H1 (cell line): ENCODE measurements at regions not wholly inside any gene's neighbourhood (a gene's known extent, or its start where the extent isn't known, plus 50 kb on each side); places are given as distances from the start of the nearest gene placed in this dataset.

Experiments used
- CTCF ChIA-PET: fragments of 300-600 bp; sonication (Branson Sonifier 250); formaldehyde crosslinking; loops from one replicate; lab custom pipeline; 2021; ENCODE audit not compliant: partially characterized antibody; lab: Charles Lee
- POLR2A ChIA-PET: fragments of 300-600 bp; sonication (Branson Sonifier 250); formaldehyde crosslinking; loops from one replicate; lab custom pipeline; 2021; ENCODE audit warnings: inconsistent platforms; ENCODE audit not compliant: partially characterized antibody; lab: Charles Lee
- DNase-seq, 2 experiments: peaks; one replicate each; pipeline versions ENCODE4 v3.0.0 to v3.0.0-alpha.2; 2010 to 2022; ENCODE audit warnings: low spot score in 2 of 2, low read depth in 1 of 2, mixed read lengths in 1 of 2
- FAIRE-seq: peaks from 2 replicates; lab custom pipeline; 2011; peaks lifted over from hg19 to GRCh38; lab: Jason Lieb, UNC
- H2AFZ ChIP-seq: 2 replicates; pipeline ENCODE4 v1.8.1; 2012; ENCODE audit warnings: low read length, inconsistent platforms
- H2AK5ac ChIP-seq: 2 replicates; pipeline ENCODE4 v1.6.1; 2013; ENCODE audit warnings: low read depth, low read length
- H2BK120ac ChIP-seq: replicated peaks from 2 replicates; pipeline ENCODE3; 2013; ENCODE audit warnings: low read depth, low read length, inconsistent platforms
- H2BK12ac ChIP-seq: 2 replicates; pipeline ENCODE4 v1.6.1; 2013; ENCODE audit warnings: low read depth, low read length
- H2BK15ac ChIP-seq: 2 replicates; pipeline ENCODE4 v1.6.1; 2013; ENCODE audit warnings: low read length
- H2BK20ac ChIP-seq: 2 replicates; pipeline ENCODE4 v1.6.1; 2013; ENCODE audit warnings: low read length
- H2BK5ac ChIP-seq: 2 replicates; pipeline ENCODE4 v1.6.1; 2013; ENCODE audit warnings: low read depth, low read length
- H3K14ac ChIP-seq: 2 replicates; pipeline ENCODE4 v1.6.1; 2013; ENCODE audit warnings: inconsistent platforms; ENCODE audit not compliant: insufficient read length
- H3K18ac ChIP-seq: 2 replicates; pipeline ENCODE4 v1.6.1; 2013; ENCODE audit warnings: low read length; ENCODE audit errors: extremely low read depth
- H3K23ac ChIP-seq: 2 replicates; pipeline ENCODE4 v1.6.1; 2013; ENCODE audit warnings: inconsistent platforms; ENCODE audit not compliant: insufficient read length
- H3K23me2 ChIP-seq: 2 replicates; pipeline ENCODE4 v1.6.1; 2013; ENCODE audit warnings: low read depth, low read length
- H3K27ac ChIP-seq: 2 replicates; pipeline ENCODE4 v1.6.1; 2011; ENCODE audit warnings: low read depth, low read length, inconsistent platforms
- H3K27me3 ChIP-seq, 4 experiments: replicated peaks in 1 of 4; 1 replicate in 1 of 4; 2 replicates in 3 of 4; pipeline versions ENCODE4 v1.6.1 to v1.8.1; 2011 to 2013; ENCODE audit warnings: low read length in 3 of 4, mild to moderate bottlenecking in 3 of 4, inconsistent platforms in 2 of 4, mixed read lengths in 2 of 4, moderate library complexity in 1 of 4; ENCODE audit not compliant: control insufficient read depth in 3 of 4, insufficient read depth in 3 of 4; ENCODE audit errors: extremely low read depth in 1 of 4
- H3K36me3 ChIP-seq, 4 experiments: 2 replicates each; pipeline versions ENCODE4 v1.6.1 to v1.8.1; 2011 to 2013; ENCODE audit warnings: mild to moderate bottlenecking in 4 of 4, low read length in 3 of 4, moderate library complexity in 2 of 4, control low read depth in 1 of 4, inconsistent platforms in 1 of 4; ENCODE audit not compliant: insufficient read depth in 4 of 4, control insufficient read depth in 2 of 4
- H3K4ac ChIP-seq: replicated peaks from 2 replicates; pipeline ENCODE3; 2013; ENCODE audit warnings: low read length, low read depth, mixed read lengths, inconsistent platforms; ENCODE audit not compliant: insufficient read length
- H3K4me1 ChIP-seq, 4 experiments: replicated peaks in 1 of 4; 1 replicate in 1 of 4; 2 replicates in 3 of 4; pipeline versions ENCODE4 v1.6.1 to v1.8.1; 2011 to 2013; ENCODE audit warnings: low read length in 3 of 4, inconsistent platforms in 2 of 4, mixed read lengths in 1 of 4; ENCODE audit not compliant: insufficient read depth in 4 of 4, control insufficient read depth in 3 of 4
- H3K4me2 ChIP-seq, 2 experiments: 2 replicates each; pipeline versions ENCODE4 v1.6.1 to v1.8.1; 2011 to 2013; ENCODE audit warnings: low read depth in 2 of 2, low read length in 2 of 2, control low read depth in 1 of 2, inconsistent platforms in 1 of 2, mild to moderate bottlenecking in 1 of 2; ENCODE audit not compliant: insufficient read depth in 1 of 2
- H3K4me3 ChIP-seq, 4 experiments: fragments of 200-600, 300-600 bp in 1 of 4; sonication (generic), shearing (Covaris generic), sonication (Bioruptor Twin) in 1 of 4; 2 replicates each; pipeline versions ENCODE4 v1.5.1 to v1.8.1; 2011 to 2016; ENCODE audit warnings: low read length in 4 of 4, low read depth in 3 of 4, control low read depth in 2 of 4, inconsistent platforms in 2 of 4, mild to moderate bottlenecking in 2 of 4, mixed read lengths in 1 of 4, moderate library complexity in 1 of 4; ENCODE audit not compliant: insufficient read depth in 2 of 4; ENCODE audit errors: extremely low read depth in 1 of 4
- H3K56ac ChIP-seq: replicated peaks from 2 replicates; pipeline ENCODE3; 2013; ENCODE audit warnings: low read depth, mild to moderate bottlenecking, mixed read lengths, low read length, inconsistent platforms; ENCODE audit not compliant: insufficient read length
- H3K79me1 ChIP-seq: 2 replicates; pipeline ENCODE4 v1.6.1; 2013; ENCODE audit warnings: low read depth, low read length, control low read depth
- H3K79me2 ChIP-seq, 2 experiments: 2 replicates each; pipeline versions ENCODE4 v1.6.1 to v1.8.1; 2012 to 2013; ENCODE audit warnings: low read length in 2 of 2, mild to moderate bottlenecking in 2 of 2, inconsistent platforms in 1 of 2; ENCODE audit not compliant: insufficient read depth in 2 of 2, control insufficient read depth in 1 of 2
- H3K9ac ChIP-seq, 4 experiments: replicated peaks in 1 of 4; 1 replicate in 1 of 4; 2 replicates in 3 of 4; pipeline versions ENCODE4 v1.6.1 to v1.8.1; 2011 to 2013; ENCODE audit warnings: low read depth in 3 of 4, low read length in 3 of 4, control low read depth in 2 of 4, mild to moderate bottlenecking in 2 of 4, moderate library complexity in 2 of 4, inconsistent platforms in 1 of 4; ENCODE audit errors: extremely low read depth in 1 of 4
- H3K9me3 ChIP-seq, 2 experiments: 2 replicates each; pipeline versions ENCODE4 v1.6.1 to v1.8.1; 2012 to 2013; ENCODE audit warnings: mild to moderate bottlenecking in 2 of 2, moderate library complexity in 2 of 2, control low read depth in 1 of 2, inconsistent platforms in 1 of 2, low read depth in 1 of 2, low read length in 1 of 2, mixed read lengths in 1 of 2; ENCODE audit not compliant: insufficient read depth in 2 of 2
- H4K20me1 ChIP-seq, 2 experiments: replicated peaks in 1 of 2; 2 replicates each; pipeline versions ENCODE3 to v1.8.1; 2011 to 2013; ENCODE audit warnings: inconsistent platforms in 2 of 2, low read length in 2 of 2, mild to moderate bottlenecking in 1 of 2; ENCODE audit not compliant: insufficient read depth in 2 of 2, control insufficient read depth in 1 of 2
- H4K5ac ChIP-seq: 2 replicates; pipeline ENCODE4 v1.6.1; 2013; ENCODE audit warnings: low read length, low read depth, mixed read lengths, inconsistent platforms; ENCODE audit not compliant: insufficient read length
- H4K8ac ChIP-seq: 2 replicates; pipeline ENCODE4 v1.8.0; 2013; ENCODE audit warnings: mild to moderate bottlenecking, moderate library complexity, low read length, inconsistent platforms; ENCODE audit not compliant: insufficient read depth; ENCODE audit errors: extremely low read depth
- H4K91ac ChIP-seq: replicated peaks from 2 replicates; pipeline ENCODE3; 2013; ENCODE audit warnings: low read length, mixed read lengths, inconsistent platforms; ENCODE audit not compliant: insufficient read length
- CHD1 ChIP-seq: IDR thresholded peaks from 2 replicates; pipeline ENCODE4 v1.6.1; 2012; ENCODE audit warnings: low read depth, low read length, improper control_type of control experiment
- EP300 ChIP-seq, 2 experiments: IDR thresholded peaks; 1 replicate in 1 of 2; 2 replicates in 1 of 2; pipeline ENCODE4 v1.6.1; 2011 to 2012; ENCODE audit warnings: low read depth in 2 of 2, low read length in 2 of 2, mild to moderate bottlenecking in 2 of 2, borderline replicate concordance in 1 of 2, inconsistent platforms in 1 of 2, moderate library complexity in 1 of 2
- GABPA ChIP-seq: IDR thresholded peaks from 2 replicates; pipeline ENCODE4 v1.6.1; 2011; ENCODE audit warnings: mild to moderate bottlenecking, low read length, moderate library complexity, borderline replicate concordance; ENCODE audit not compliant: insufficient read depth
- GTF2F1 ChIP-seq: IDR thresholded peaks from 2 replicates; pipeline ENCODE4 v1.6.1; 2012; ENCODE audit warnings: low read depth, low read length, improper control_type of control experiment, borderline replicate concordance
- HDAC6 ChIP-seq: IDR thresholded peaks from one replicate; pipeline ENCODE4 v1.7.1; 2012; ENCODE audit warnings: low read depth, mild to moderate bottlenecking, inconsistent platforms, low read length, moderate library complexity
- KDM1A ChIP-seq: fragments of 200-600, 300-600 bp; sonication (generic); IDR thresholded peaks from 2 replicates; pipeline ENCODE4 v1.7.1; 2016; ENCODE audit warnings: mild to moderate bottlenecking, low read length, borderline replicate concordance
- POLR2A ChIP-seq, 2 experiments: IDR thresholded peaks; 1 replicate in 1 of 2; 2 replicates in 1 of 2; pipeline ENCODE4 v1.6.1; 2011; ENCODE audit warnings: low read depth in 2 of 2, low read length in 2 of 2, mild to moderate bottlenecking in 2 of 2; ENCODE audit errors: control extremely low read depth in 1 of 2
- POLR2AphosphoS5 ChIP-seq: IDR thresholded peaks from 2 replicates; pipeline ENCODE4 v1.6.1; 2011; ENCODE audit warnings: low read depth, low read length
- RBBP5 ChIP-seq: IDR thresholded peaks from 2 replicates; pipeline ENCODE4 v1.7.1; 2012; ENCODE audit warnings: low read depth, mild to moderate bottlenecking, inconsistent platforms, low read length, moderate library complexity, borderline replicate concordance
- RXRA ChIP-seq: IDR thresholded peaks from 2 replicates; pipeline ENCODE4 v1.6.1; 2011; ENCODE audit warnings: low read depth, mild to moderate bottlenecking, low read length, moderate library complexity; ENCODE audit not compliant: insufficient read depth
- SIRT6 ChIP-seq: IDR thresholded peaks from one replicate; pipeline ENCODE4 v1.7.1; 2012; ENCODE audit warnings: low read length, inconsistent platforms
- TAF1 ChIP-seq: IDR thresholded peaks from 2 replicates; pipeline ENCODE4 v1.6.1; 2011; ENCODE audit warnings: mild to moderate bottlenecking, low read depth, low read length
- WGBS, 2 experiments: shearing (Covaris generic) in 1 of 2; methylation state at CpG; one replicate each; pipeline versions ENCODE4 v1.1.6 to v1.1.7; 2013 to 2015; ENCODE audit warnings: low lambda C conversion rate in 2 of 2, mixed read lengths in 2 of 2, inconsistent platforms in 1 of 2, low coverage in 1 of 2, missing lambda C conversion rate in 1 of 2; ENCODE audit not compliant: insufficient replicate concordance in 2 of 2, insufficient coverage in 1 of 2, insufficient read length in 1 of 2; ENCODE audit errors: extremely low coverage in 1 of 2, missing lambda C conversion rate in 1 of 2; 5-methylcytosine and 5-hydroxymethylcytosine counted together

DNA sequence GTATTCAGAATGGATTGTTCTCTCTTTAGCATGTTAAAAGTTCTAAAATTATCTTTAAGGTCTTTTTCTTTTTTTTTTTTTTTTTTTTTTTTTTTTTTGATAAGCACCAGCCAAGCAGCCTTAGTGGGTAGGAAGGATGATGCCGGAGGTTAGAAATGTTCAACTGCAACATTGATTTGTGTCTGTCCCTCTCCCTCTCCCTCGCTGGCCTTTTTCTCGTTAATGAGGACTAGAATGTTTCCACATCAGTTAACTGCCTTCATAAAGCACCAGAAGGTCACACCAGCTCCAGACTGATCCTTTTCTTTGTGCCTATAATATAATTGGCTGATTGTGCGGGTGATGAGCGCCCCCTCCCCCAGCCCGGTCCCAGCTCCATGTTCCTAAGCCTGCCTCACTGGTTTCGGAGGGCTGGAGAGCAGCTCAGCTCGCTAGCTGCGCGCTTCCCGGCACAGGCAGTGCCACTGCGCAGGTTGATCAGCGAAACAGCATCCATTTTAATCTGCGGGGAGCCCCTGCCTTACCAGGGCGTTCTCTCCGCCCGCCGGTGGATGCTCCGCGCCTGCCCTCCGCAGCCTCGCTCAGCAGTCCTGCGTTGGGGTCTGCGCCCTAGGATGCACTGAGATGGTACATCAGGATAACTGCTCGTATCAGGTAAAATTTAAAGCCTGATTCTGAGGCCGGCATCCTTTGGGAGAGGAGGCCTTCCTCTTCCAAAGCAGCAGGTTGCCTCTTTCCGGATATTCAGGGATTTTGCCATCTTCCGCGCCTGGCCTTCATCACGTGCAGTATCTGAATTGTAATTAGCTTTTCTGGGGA lies 148.9 kb upstream of the IL12A start, which contains the start of gene SCHIP1:
TSS of gene SCHIP1 (plus strand) at position 301 of the 819 bp plus-strand sequence.
- CTCF ChIA-PET: interaction anchor here (0.6 to 4.2 kb wide), 8 partner anchors 11 to 147 kb away, joined by 3 to 23 read pairs (median 4); no protein-coding TSS in a partner anchor
- peak within 1 kb of the TSS; percentile 93 for H3K27ac ChIP-seq
- TF ChIP-seq POLR2A (IDR thresholded peaks at IDR 0.05; ENCODE audit: control extremely low read depth in 1 of 2, low read depth in 2 of 2, low read length in 2 of 2): peak; percentile 88 to 89
- no peak for TF ChIP-seq EP300 (IDR thresholded peaks at IDR 0.05; ENCODE audit: borderline replicate concordance in 1 of 2, low read depth in 2 of 2, low read length in 2 of 2)
- 0 out of 2 replicates have a peak, but pooled peaks have one; percentile 19 for TF ChIP-seq KDM1A
- no peak for TF ChIP-seq GABPA
- peak; percentile 92 for TF ChIP-seq TAF1
- TF ChIP-seq CHD1: no peak
- TF ChIP-seq HDAC6: no peak
- no peak for TF ChIP-seq RXRA
- no peak for TF ChIP-seq SIRT6
- peak; percentile 86 for TF ChIP-seq POLR2AphosphoS5
- TF ChIP-seq RBBP5: peak; percentile 90
- no peak; the same call in 1 of the 2 replicates for TF ChIP-seq GTF2F1

More for the DNA sequence above, 148.9 kb upstream of the IL12A start, which contains the start of gene SCHIP1:
- POLR2A ChIA-PET: interaction anchor here (0.7 to 2.5 kb wide), 6 partner anchors 8 to 135 kb away, joined by 3 to 23 read pairs (median 4); no protein-coding TSS in a partner anchor
- no peak within 1 kb of the TSS for H3K23ac ChIP-seq
- no peak within 1 kb of the TSS for H3K4ac ChIP-seq
- H4K8ac ChIP-seq: peak within 1 kb of the TSS; percentile 97; the same call in 1 of the 2 replicates
- H2BK15ac ChIP-seq: peak within 1 kb of the TSS; percentile 65; the same call in 1 of the 2 replicates
- peak within 1 kb of the TSS; percentile 96 for H2AFZ ChIP-seq
- H3K23me2 ChIP-seq: peaks cover 5% of the 10 kb centered on the region
- no peaks in the 10 kb centered on the region for H3K9me3 ChIP-seq
- peak within 1 kb of the TSS; percentile 89 for H2BK12ac ChIP-seq
- no peaks in the 10 kb centered on the region; the same call in 1 of the 2 replicates for H3K79me1 ChIP-seq
- peak within 1 kb of the TSS; percentile 77 to 84 (median 80) for H3K4me3 ChIP-seq
- no peak within 1 kb of the TSS for H3K14ac ChIP-seq
- H2BK120ac ChIP-seq: peak within 1 kb of the TSS; percentile 21
- H4K91ac ChIP-seq: peak within 1 kb of the TSS; percentile 82
- no peak within 1 kb of the TSS for H3K56ac ChIP-seq
- WGBS, 2 experiments: 5% methylated on average over 30 of the region's 30 CpGs; no CpG with 5 or more reads in 1 of the 2 experiments
- peak within 1 kb of the TSS; percentile 79; the same call in 1 of the 2 replicates for H3K18ac ChIP-seq
- H3K4me2 ChIP-seq: peak within 1 kb of the TSS; percentile 92 to 96
- peak within 1 kb of the TSS; percentile 13 to 97 (median 90) for H3K9ac ChIP-seq
- no peaks in the 10 kb centered on the region for H3K36me3 ChIP-seq
- H4K5ac ChIP-seq: peak within 1 kb of the TSS; percentile 93
- H2BK20ac ChIP-seq: no peak within 1 kb of the TSS
- peak; percentile 80 for FAIRE-seq
- peaks cover 0 to 8% (median 0%) of the 10 kb centered on the region in 4 experiments; a peak in 1 of 7 replicates for H3K4me1 ChIP-seq
- no peaks in the 10 kb centered on the region for H3K27me3 ChIP-seq
- no peak within 1 kb of the TSS for H2AK5ac ChIP-seq
- no peaks in the 10 kb centered on the region for H4K20me1 ChIP-seq
- H2BK5ac ChIP-seq: peak within 1 kb of the TSS; percentile 90
- DNase-seq: peak; percentile 57 to 76
- peaks cover 0 to 32% of the 10 kb centered on the region in 2 experiments; a peak in 3 of 4 replicates for H3K79me2 ChIP-seq
